ENCODE measurements at regions not wholly inside any gene's neighbourhood (a gene's known extent, or its start where the extent isn't known, plus 50 kb on each side); places are given as distances from the start of the nearest gene placed in this dataset.

- Histone ChIP-seq H3K27me3 (ENCODE audit: control insufficient read depth, insufficient read depth, low read length) (no peaks in the 10 kb centered on the region), H2AFZ (replicated peaks; ENCODE audit: low read length, poor library complexity) (no peak overlapping the region), H3K9me3 (ENCODE audit: control insufficient read depth, insufficient read depth, low read length) (peaks cover 77% of the 10 kb centered on the region), H3K36me3 (ENCODE audit: control insufficient read depth, insufficient read depth, low read length) (no peaks in the 10 kb centered on the region), H3K18ac (ENCODE audit: low read depth, low read length) (no peak overlapping the region), H3K79me1 (ENCODE audit: low read depth in 1 of 2, low read length in 2 of 2) (no peaks in the 10 kb centered on the region), H4K5ac (ENCODE audit: low read depth, low read length) (no peak overlapping the region), H3K14ac (replicated peaks; ENCODE audit: low read depth, low read length) (no peak overlapping the region), H3K9me1 (ENCODE audit: insufficient read depth, low read length) (no peaks in the 10 kb centered on the region), H3K56ac (ENCODE audit: extremely low read depth, insufficient read depth, low read length) (no peak overlapping the region), H3K9ac (ENCODE audit: low read depth, low read length) (no peak overlapping the region), H2AK9ac (replicated peaks; ENCODE audit: low read depth, low read length, poor library complexity) (no peak overlapping the region), H3K23ac (ENCODE audit: low read depth, low read length) (no peak overlapping the region), H2BK15ac (ENCODE audit: low read depth, low read length) (no peak overlapping the region), H2BK5ac (ENCODE audit: low read depth, low read length, poor library complexity, severe bottlenecking) (no peak overlapping the region), H4K20me1 (ENCODE audit: insufficient read depth, low read length) (no peaks in the 10 kb centered on the region), H2BK120ac (ENCODE audit: low read depth, low read length) (no peak overlapping the region), H2BK20ac (ENCODE audit: low read depth, low read length) (no peak overlapping the region), H3K4me1 (ENCODE audit: control insufficient read depth, insufficient read depth, low read length) (no peaks in the 10 kb centered on the region), H3K4ac (ENCODE audit: low read depth, low read length) (no peak overlapping the region), H3K4me2 (ENCODE audit: low read depth, low read length) (no peak overlapping the region), H2AK5ac (ENCODE audit: low read depth, low read length) (no peak overlapping the region), H3K4me3 (ENCODE audit: insufficient read depth, low read depth, low read length) (no peak overlapping the region), H3K27ac (ENCODE audit: insufficient read depth, low read length) (no peak overlapping the region), H4K8ac (ENCODE audit: low read depth in 2 of 2, low read length in 2 of 2) (no peak overlapping the region), H4K91ac (ENCODE audit: insufficient read depth, low read depth, low read length) (no peak overlapping the region)
- WGBS, 2 experiments (ENCODE audit: extremely low coverage in 2 of 2, insufficient read length in 1 of 2): 90% methylated on average over 9 of the region's 29 CpGs; no CpG with 5 or more reads in 1 of the 2 experiments
- dilution Hi-C loops (cut with HindIII; ENCODE audit: low sequenced_read_pairs, unreplicated experiment): no loop called here
- BruUV-seq (replicated peaks): no TSS peak
- ChIA-PET POLR2A (ENCODE audit: unreplicated experiment) (no interaction called here), CTCF (no interaction called here)
- ATAC-seq (ENCODE audit: low read depth) (no peak), DNase-seq (no peak)
- in situ Hi-C loops (cut with MboI; ENCODE audit: low sequenced_read_pairs): no loop called here
- TF ChIP-seq CEBPB (IDR thresholded peaks at IDR 0.05; ENCODE audit: low read depth, low read length) (no peak), POLR2A (IDR thresholded peaks at IDR 0.05; ENCODE audit: low read depth, low read length) (no peak), FOS (IDR thresholded peaks at IDR 0.05; ENCODE audit: low read depth, low read length) (no peak), CTCF (conservative IDR thresholded peaks at IDR 0.05; ENCODE audit: low read depth, low read length) (no peak), MXI1 (IDR thresholded peaks at IDR 0.05; ENCODE audit: borderline replicate concordance, low read depth, low read length) (no peak), RCOR1 (IDR thresholded peaks at IDR 0.05; ENCODE audit: insufficient replicate concordance, low read length) (no peak), RAD21 (IDR thresholded peaks at IDR 0.05; ENCODE audit: low read length) (no peak), CHD1 (IDR thresholded peaks at IDR 0.05; ENCODE audit: low read depth, low read length) (no peak), USF2 (IDR thresholded peaks at IDR 0.05; ENCODE audit: low read depth, low read length) (no peak), BHLHE40 (IDR thresholded peaks at IDR 0.05; ENCODE audit: low read depth, low read length) (no peak), MAZ (IDR thresholded peaks at IDR 0.05; ENCODE audit: borderline replicate concordance, low read depth, low read length) (no peak), NFE2L2 (IDR thresholded peaks at IDR 0.05; ENCODE audit: low read depth, low read length) (no peak), SMC3 (IDR thresholded peaks at IDR 0.05; ENCODE audit: low read depth, low read length) (no peak), RFX5 (IDR thresholded peaks at IDR 0.05; ENCODE audit: low read depth, low read length) (no peak), ELK1 (IDR thresholded peaks at IDR 0.05; ENCODE audit: borderline replicate concordance, low read depth, low read length) (no peak), MAFK (IDR thresholded peaks at IDR 0.05; ENCODE audit: low read depth, low read length) (no peak)
- intact Hi-C loops (cut with micrococcal nuclease): no loop called here
Measured at GRCh38 chr1:2932671-2933350, 88.5 kb upstream of the ACTRT2 start.

Measured in IMR-90 (cell line).